ENCODE measurements at regions not wholly inside any gene's neighbourhood (a gene's known extent, or its start where the extent isn't known, plus 50 kb on each side); places are given as distances from the start of the nearest gene placed in this dataset.

DNA sequence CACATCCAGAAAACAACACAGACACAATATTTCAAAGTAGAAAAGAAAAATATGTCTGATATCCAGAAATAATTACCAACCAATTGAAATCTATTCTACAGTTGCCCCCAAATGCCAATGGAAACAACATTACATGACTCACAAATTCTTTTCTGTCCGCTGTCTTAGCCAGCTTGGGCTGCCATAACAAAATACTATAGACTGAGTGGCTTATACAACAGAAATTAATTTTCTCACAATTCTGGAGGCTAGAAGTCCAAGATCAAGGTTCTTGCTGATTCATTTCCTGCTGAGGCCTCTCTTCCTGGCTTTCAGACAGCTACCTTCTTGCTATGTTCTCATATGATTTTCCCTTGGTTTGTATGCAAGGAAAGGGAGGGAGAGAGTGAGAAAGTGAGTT lies 698.1 kb downstream of the DHX35 start:
- DNase-seq = no peak

DNA sequence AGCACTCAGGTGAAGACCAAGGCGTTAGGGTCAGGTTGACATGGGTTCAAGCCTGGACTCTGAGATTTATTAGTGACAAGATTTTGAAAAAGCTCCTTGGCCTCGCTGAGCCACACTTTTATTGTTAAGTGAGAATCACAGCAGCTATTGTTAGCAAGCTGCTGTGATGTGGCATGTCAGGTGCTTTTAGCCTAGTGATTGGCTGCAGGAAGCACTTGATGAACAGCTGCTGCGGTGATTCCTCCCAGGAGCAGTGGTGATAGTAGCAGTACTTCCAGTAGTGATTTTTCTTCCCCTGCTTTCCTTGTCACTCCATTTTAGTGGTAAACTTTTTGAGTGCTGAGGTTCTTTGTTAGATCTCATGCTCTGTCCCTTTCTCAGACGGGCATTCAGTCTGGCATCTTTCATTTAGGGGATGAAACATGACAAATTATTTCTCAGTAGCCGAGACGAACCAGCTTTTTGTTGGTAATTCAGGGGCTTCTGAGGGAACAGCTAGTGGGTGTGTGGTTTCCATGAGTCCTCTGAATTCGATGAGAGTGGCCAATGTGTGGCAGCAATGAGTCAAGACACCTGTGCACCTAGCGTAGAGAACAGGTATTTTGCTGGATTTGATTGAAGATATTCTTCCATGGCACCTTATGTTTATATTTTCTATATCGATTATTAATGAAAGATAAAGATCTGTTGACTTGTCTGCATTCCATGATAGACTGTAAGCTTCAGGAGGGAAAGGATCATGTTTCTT lies 696.7 kb downstream of the DHX35 start:
- no peak for DNase-seq

DNA sequence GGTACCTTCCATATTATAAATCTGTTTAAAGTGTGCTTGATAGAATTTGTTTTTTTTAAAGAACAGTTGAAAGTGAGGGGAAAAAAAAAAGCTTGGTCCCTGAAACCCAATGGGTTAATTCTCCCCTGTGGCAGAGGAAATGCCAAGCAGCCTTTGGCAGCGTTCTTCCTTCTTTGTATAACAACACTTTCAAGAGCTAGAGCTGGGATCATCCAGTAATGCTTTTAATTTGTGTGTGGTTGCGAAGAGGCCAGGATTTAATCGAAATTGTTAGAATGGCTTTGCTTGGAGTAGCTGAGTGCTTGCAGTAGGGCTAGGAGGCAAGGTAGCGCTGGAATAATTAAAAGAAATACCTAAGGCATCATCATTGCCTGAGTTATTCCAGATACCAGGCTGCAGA lies 692.0 kb downstream of the DHX35 start:
- DNase-seq = no peak

DNA sequence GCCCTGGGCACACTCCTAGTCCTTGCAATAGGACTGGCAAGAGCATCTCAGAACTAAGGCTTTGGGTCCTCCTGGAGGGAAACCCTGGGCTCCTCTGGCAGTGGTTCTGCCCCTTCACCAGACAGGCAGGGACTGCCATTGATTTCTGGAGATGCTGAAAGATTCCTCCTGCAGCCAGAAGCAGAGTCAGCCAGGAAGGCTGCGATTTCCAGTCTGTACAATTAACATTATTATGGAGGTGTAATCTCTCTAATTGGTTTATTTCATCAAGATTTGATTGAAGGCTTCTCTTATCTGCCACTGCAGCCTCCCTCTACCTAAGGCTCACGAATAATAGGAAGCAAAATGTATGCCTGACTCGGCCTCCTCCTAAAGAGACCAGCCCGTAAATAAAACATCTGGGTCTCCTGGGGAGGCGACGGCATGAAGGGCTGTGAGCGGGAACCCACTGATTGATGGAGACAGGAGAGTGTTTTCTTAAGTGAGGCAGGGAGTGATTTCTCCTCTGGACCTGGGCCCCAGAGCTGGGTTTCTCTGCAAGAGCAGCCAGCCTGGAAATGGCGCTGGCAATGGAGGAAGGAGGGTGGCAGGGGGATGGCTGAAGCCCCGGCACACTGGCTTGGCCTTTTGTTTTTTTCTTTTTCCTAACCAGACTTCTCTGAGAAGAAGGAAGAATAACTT lies 689.6 kb downstream of the DHX35 start:
- DNase-seq = no peak

DNA sequence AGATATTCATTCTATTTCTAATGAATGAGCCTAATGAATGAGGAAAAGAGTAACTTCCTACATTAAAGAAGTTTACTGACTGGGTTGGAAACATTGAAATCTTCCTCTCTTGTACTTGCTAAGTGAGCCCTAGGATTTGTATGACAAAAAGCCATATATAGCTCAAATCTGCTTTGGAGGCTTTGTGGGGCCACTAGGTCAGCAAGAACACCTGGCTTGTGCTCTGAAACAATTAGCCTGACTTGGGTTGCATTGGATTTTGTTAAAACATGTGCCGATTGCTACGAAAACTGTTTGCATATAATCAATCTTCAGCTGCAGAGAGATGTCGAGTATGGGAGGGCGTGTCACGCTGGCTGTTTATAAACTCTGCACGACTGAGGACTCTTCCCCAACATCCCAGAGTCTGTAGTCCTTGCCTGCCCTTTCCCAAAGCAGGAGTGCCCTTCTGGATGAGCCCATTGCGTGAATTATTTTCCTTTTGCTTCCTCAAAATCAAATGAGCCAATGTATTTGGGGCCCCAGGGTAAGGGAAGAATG lies 684.8 kb downstream of the DHX35 start:
- no peak for DNase-seq

DNA sequence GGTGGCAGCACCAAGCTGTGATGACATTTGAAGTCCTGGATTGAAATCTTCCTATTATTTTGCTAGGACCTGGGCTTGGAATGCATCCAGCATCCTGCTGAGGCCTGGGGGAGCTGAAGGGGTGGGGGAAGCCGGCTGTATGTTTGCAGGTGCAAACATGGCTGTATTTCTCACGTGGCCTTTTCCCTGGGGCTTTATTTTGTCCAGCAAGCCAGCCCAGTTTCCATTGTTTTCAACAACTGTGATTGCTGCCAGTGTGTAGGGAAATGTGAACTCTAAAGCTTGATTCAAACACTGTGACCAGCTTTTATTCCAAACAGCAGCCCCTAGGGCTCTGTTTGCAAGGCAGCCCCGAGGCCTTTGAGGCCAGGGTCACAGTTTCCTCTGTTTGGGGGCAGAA lies 683.0 kb downstream of the DHX35 start:
- DNase-seq = peak; percentile 43

DNA sequence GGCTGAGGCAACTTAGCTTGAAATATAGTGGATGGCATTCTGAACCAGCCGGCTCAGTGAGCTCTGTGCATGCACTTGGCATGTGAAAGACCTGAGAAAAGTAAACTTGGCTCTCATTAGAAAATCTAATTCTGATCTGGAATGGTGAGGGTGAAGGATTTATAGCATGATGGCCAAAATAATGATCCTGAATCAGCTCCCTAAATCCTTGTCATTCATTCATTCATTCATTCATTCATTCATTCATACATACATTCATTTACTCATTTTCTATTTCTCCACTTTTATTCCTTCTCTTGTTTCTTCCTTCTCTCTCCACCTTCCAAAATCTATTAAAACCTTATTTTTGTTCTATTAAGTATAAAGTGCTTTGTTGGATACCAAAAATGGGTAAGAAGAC lies 681.1 kb downstream of the DHX35 start:
- DNase-seq = no peak

DNA sequence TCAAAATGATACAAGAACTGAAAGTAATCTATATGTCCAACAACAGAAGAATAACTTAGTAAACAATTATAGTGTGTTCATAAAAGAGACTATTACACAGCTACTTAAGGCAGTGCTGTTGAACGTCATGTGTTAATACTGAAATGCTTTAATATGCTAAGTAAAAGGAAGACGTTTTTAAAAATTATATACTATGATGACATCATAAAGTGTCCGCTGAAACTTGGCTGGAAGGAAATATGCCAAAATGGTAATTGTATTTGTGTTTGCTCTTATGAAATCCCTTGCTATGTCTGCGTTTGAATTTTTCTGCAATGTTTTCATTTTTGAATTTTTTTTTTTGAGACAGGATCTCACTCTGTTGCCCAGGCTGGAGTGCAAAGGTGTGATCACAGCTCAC lies 679.3 kb downstream of the DHX35 start:
- DNase-seq = no peak

DNA sequence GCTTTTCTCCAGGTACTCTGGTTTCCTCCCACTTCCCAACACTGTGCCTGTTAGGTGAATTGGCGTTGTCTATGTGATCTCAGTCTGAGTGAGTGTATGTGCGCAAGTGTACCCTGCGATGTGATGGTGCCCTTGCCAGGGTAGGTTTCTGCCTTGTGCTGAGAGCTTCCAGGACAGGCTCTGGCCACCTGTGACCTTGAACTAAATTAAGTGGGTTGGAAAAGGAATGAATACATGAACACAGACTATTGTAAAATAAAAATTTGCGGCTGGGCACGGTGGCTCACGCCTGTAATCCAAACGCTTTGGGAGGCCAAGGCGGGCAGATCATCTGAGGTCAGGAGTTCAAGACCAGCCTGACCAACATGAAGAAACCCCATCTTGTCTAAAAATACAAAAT lies 678.0 kb downstream of the DHX35 start:
- DNase-seq = no peak

DNA sequence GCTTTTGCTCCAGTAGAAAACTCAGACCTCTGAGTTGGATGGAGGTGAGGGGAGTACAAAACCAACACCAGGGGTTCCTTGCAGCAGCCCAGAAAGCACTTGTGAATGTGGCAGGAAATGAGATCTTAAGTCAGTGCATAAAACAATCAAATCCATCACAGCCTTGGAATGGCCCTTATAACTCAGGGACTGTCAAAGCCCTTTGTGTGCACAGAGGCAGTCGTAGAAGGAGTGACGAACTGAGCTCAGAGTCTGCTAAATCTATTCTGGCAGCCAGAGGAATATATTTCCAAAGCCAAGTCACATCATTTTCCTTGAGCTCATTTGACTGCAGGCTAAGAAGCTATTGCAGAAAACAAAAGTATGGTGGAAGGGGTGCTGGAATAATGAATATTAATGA lies 676.6 kb downstream of the DHX35 start:
- peak; percentile 78 for DNase-seq

DNA sequence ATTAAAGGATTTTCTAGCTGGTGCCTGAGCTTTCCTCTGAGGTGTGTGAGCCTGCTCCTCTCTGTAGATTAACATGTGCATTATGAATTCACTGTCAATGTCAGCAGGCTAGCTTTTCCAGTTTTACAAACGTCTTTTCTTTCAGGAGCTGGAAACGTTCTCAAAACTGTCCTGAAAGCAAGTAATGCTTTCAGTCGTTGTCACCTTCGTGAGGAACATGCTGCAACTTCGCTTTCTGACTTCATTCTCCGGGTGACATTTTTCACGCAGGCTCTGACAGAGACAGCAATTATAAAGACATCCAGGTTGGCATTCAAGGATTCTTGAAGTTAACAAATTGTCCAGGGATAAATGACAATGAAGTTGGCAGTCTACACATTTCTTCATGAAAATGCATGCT lies 671.5 kb downstream of the DHX35 start:
- DNase-seq = no peak

DNA sequence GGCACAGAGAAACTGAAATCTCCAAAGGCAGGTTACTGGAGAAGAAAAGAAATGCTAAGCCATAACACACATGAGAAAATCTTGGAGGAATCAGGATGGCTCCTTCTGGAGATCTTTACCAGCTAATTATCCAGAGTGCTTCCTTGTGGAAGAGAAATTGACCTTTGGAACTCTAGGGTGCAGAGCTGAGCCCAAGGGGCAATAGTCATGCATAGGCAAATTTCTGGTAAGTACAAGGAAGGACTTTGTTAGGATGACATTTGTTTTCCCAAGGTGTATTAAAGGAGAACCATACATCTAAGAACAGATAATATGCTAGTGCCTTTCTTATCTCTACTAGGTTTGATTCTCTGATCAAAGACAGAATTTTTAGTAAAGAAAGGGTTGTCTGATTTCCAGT lies 670.6 kb downstream of the DHX35 start:
- no peak for DNase-seq

DNA sequence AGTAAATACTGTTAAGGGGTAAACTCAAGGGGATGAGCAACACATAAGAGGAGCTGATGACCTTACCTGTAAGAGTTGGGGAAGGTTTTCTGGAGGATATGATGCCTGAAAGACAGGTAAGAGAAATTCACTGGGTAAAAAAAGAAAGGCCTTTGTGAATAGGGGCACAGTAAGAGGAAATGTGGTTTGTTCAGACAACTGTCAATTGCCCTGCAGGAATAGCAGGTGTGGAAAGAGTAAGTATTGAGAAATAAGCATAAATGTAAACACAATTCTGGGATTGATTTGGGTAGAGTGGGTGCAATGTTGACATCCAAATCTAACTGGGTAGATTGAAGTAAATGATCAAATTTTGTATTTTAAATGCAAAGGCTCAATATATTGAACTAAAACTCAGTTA lies 670.0 kb downstream of the DHX35 start:
- DNase-seq = no peak

DNA sequence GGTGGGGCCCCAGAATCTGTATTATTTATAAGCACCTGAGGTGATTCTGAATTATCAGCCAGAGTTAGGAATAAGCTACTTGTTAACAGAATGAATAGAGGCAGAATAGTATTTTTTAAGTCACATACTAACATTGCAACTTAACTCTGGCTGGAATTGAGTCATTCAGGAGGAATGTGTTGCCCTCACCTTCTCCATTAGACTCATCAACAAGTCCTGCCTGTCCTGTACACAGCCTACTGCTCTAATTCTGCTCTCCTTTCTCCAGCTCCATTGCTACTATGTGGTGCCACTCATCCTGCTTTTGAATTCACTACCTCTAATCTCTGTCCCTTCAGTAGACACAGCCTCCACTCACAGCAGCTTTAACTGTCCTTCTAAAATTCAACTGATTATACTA lies 669.4 kb downstream of the DHX35 start:
- no peak for DNase-seq

DNA sequence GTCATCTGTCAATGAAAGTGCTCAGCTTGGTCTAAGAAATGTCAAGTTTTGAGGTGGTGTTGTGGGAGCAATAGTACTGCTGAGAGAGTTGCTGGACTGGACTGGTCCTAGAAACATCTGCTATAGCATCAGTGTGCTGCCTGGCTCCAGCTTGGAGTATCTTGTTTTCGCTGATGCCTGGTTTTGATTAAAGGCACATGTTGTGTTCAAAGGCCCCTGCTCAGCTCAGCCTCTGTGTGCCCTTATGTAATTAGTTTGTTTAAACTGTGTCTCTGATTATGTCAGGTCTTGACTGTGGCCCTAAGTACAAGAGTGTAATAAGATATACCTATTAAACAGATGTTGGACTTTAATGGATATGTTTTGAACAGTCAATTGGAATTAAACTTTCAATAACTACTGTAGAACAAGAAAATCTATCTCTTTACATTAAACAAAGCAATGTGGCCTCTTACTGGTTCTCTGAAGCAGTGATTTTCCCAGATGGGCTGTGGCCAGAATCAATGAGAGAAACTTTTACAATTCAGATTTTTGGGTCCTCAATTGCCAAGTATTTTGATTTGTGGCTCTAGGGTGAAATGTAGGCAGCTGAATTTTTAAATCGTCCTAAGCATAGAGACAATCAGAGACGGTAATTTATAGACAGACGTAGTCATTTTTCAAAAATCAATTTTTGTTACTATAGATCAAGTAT lies 668.2 kb downstream of the DHX35 start:
- DNase-seq = no peak

DNA sequence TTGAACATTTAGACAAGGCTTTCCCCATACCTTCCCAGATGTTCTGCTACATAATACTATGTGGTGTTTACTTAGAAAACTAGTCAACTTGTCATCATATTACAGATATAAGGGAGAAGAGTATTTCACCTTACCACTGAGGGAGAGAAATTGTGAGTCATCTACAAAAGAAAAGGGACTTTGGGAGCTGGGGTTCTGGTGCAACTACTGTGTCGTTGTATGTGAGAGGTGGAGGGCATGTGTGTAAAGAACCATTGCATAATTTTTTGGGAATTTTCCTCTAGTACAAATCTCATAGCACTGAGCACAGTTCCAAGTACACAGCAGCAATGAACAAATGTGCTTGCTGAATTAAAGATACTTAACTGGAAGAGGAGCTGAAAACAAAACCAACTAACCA lies 665.6 kb downstream of the DHX35 start:
- DNase-seq = no peak

DNA sequence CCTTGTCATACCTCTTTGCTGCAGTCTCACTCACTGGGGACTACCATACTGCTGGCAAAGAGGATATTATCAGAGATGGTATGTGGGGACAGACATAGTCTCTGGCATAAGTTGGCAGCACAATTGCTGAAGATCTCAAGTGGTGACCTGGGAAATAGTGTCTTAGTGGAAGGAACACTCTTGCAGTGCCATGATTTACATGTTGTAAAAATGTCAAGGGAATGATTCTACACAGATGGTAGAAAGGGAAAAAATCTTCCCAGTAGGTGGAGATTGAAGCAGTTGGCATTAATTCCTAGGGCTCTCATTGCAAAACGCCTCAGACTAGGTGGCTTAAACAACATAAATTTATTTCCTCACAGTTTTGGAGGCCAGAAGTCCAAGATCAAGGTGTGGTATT lies 662.2 kb downstream of the DHX35 start:
- no peak for DNase-seq

DNA sequence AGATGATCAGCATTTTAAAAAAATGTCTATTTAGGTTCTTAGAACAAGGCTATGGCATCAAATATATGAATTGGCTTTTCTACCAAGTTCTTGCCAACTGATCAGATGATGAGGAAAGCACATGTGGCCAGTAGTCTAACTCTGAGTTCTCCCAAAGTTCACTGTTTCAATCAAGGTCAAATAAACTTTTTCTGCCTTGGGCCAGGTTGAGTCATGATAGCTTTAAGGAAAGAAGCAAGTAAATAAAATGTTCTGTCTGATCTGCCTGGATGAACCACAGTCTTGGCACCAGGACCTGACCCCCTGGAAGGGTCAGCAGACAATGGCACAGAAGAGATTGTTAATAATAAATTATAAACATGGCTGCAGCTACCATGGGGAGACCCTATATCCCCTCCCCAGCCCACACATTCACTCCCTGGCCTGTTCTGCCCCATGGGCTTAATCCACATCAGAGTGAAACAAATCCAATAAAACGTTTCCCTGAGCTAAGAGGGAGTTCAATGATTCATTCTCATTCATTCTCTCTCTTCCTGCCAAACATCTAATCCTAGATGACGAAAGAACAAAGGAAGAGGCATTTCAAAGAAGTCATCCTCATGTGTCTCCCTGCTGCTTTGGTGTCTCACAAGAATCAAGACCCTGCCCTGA lies 661.6 kb downstream of the DHX35 start:
- DNase-seq = no peak

DNA sequence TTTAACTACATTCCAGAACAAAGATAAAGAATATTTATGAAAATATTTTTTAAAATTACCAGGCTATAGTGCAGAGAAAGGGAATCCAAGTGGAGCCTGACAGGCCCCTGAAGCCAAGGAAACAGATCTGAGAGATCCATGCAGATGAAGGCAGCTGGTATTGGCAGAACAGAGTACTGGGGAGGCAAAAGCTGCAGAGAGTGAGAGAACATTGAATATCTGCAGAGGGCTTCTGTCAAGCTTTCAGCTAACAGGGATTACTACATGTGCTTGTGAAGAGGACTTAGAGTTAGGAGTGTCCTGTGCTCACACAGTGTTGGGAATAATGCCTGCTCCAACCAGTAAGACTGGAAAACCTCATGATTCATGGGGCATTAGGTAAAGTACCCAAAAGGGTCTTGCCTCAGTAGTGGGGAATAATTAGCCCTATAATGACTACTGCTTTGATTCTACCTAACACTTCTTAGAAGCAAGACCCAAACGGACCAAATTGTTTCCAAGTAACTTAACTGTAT lies 657.2 kb downstream of the DHX35 start:
- no peak for DNase-seq

DNA sequence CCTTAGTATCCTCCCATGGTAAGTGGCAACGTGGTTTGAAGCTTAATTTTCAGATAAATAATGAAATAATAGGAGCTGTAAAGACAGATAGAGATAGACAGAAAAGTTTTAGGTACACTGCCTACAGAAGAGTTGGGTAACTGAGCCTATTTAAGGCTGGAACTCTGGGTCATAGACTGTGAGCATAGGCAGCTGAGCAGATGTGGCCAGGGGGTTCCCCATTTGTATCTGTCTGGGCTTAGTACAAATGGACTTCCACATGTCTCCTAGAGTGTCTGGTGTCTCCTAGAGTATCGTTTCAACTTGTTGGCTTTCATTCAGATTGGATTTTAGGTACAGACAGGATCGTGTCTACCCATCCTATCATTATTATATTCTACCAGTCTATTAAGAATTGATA lies 649.8 kb downstream of the DHX35 start:
- no peak for DNase-seq

DNA sequence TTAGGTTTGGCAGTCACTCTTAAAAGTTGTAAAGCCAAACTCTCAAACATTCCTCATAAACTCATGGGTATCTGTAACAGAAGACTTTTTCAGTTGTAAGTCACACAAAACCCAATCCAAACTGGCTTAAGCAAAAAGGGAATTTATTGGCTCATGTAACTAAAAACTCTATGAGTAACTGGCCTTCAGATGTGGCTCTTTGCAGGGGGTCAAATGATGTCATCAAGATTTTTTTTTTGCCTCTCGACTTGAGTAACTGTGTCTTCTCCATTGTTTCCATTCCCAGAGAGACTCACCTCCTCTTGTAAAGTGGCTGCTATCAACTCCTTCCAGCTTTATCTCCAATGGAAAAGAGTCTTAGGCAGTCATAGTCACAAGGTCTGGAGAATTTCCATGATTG lies 645.0 kb downstream of the DHX35 start:
- peak; percentile 12 for DNase-seq

DNA sequence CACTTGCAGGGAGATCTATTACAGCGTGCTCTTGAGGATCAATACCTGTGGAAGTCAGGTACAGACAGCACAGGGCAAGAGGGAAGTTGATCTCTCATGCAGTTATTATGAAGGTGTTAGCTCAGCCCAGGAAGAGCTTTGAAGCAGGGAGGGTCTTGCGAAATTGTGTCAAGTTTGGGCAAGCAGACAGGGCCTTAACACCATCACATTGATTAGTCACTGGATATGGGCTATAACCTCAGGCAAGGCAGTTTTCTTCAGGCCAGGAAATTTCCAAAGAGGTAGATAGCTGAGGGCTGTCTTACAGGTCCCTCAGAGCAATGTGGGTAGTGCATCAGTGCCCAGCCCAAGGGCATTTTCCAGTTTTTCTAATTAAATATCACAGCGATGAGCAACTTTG lies 643.8 kb downstream of the DHX35 start:
- no peak for DNase-seq

DNA sequence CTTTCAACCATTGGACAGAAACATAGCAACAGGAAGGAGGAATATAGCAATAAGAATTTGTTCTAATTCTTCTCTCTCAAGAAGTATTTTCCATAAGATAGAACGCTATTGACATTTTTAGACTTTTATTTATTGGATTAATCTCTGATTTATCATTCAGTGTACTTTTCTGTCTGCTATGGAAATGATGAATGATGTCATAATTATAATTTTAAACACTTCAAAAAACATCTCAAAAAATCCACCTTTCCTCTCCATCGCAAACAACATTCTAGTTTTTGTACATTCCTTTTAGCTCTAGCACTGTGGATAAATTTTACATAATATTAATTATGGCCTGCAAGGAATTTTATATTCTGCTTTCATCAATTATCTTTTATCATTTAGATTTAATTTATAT lies 643.2 kb downstream of the DHX35 start:
- no peak for DNase-seq

Data from hindlimb muscle (tissue), 1 donor.